PC-3 (cell line): ENCODE measurements at regions not wholly inside any gene's neighbourhood (a gene's known extent, or its start where the extent isn't known, plus 50 kb on each side); places are given as distances from the start of the nearest gene placed in this dataset.

Source experiments
- CTCF ChIP-seq: fragments of 300-600 bp; sonication (generic); conservative IDR thresholded peaks from 2 replicates; pipeline ENCODE4 v1.5.1; 2017; ENCODE audit warnings: antibody characterized with exemption, low read depth, mild to moderate bottlenecking, low read length
- EZH2phosphoT487 ChIP-seq: fragments of 300-600 bp; sonication (generic); IDR thresholded peaks from 2 replicates; pipeline ENCODE4 v1.6.1; 2018; ENCODE audit warnings: mild to moderate bottlenecking, antibody characterized with exemption, low read length, borderline replicate concordance

DNA sequence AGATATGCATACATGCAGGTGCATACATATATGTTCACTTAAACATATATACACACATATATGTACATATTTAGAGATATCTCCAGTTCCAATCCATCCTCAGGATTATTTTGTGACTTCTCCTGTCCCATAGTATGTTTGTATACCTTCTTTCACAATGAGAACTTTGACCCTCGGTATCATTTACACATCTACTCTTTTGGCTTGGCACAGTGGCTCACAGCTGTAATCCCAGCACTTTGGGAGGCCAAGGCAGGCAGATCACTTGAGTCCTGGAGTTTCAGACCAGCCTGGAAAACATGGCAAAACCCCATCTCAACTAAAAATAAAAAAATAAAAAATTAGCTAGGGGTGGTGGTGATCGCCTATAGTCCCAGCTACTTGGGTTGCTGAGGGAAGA, 148.1 kb upstream of the CCL2 start:
- TF ChIP-seq CTCF (no peak), EZH2phosphoT487 (no peak)
